Vagina (tissue), 2 donors: ENCODE measurements at regions not wholly inside any gene's neighbourhood (a gene's known extent, or its start where the extent isn't known, plus 50 kb on each side); places are given as distances from the start of the nearest gene placed in this dataset.

Experiments
- DNase-seq, 2 donors: peaks; one replicate each; pipeline ENCODE4 v3.0.0-alpha.2; 2017; ENCODE audit errors: extremely low spot score in 2 of 2
- H3K27ac ChIP-seq: fragments of 200-600 bp; sonication (generic); one replicate; pipeline ENCODE4 v1.5.1; 2019
- H3K27me3 ChIP-seq: fragments of 200-600 bp; sonication (generic); one replicate; pipeline ENCODE4 v1.5.1; 2019
- H3K36me3 ChIP-seq, 2 donors: fragments of 200-600 bp; sonication (generic); one replicate each; pipeline ENCODE4 v1.5.1; 2017 to 2019
- H3K4me1 ChIP-seq: fragments of 200-600 bp; sonication (generic); one replicate; pipeline ENCODE4 v1.5.1; 2019
- H3K4me3 ChIP-seq, 2 donors: fragments of 200-600 bp; sonication (generic); 1 replicate in 1 of 2; 2 replicates in 1 of 2; pipeline ENCODE4 v1.5.1; 2016 to 2019
- H3K9me3 ChIP-seq: fragments of 200-600 bp; sonication (generic); one replicate; pipeline ENCODE4 v1.5.1; 2019
- POLR2A ChIP-seq, 2 donors: fragments of 450-650 bp; IDR thresholded peaks; one replicate each; pipeline ENCODE4 v1.6.1; 2017; ENCODE audit warnings: antibody characterized with exemption in 2 of 2, mild to moderate bottlenecking in 2 of 2, moderate library complexity in 2 of 2
- POLR2AphosphoS5 ChIP-seq, 2 donors: sonication (generic); formaldehyde crosslinking; IDR thresholded peaks; one replicate each; pipeline ENCODE4 v1.9.0; 2017; ENCODE audit warnings: antibody characterized with exemption in 2 of 2, mild to moderate bottlenecking in 2 of 2, low read depth in 1 of 2; ENCODE audit not compliant: insufficient read depth in 1 of 2
- intact Hi-C: fragments of 100-400 bp; cut with DNase I; formaldehyde crosslinking; loops from one replicate; pipeline ENCODE4 v1.15.1; 2023
- TF ChIP-seq, protein P1 (sequence below), 3 experiments: fragments of 450-650 bp in 2 of 3; fragments of 200-600 bp in 1 of 3; sonication (generic) in 1 of 3; IDR thresholded peaks; one replicate each; pipeline ENCODE4 v1.5.1; 2017 to 2019; ENCODE audit warnings: antibody characterized with exemption in 3 of 3, mild to moderate bottlenecking in 2 of 3, moderate library complexity in 2 of 3

DNA sequence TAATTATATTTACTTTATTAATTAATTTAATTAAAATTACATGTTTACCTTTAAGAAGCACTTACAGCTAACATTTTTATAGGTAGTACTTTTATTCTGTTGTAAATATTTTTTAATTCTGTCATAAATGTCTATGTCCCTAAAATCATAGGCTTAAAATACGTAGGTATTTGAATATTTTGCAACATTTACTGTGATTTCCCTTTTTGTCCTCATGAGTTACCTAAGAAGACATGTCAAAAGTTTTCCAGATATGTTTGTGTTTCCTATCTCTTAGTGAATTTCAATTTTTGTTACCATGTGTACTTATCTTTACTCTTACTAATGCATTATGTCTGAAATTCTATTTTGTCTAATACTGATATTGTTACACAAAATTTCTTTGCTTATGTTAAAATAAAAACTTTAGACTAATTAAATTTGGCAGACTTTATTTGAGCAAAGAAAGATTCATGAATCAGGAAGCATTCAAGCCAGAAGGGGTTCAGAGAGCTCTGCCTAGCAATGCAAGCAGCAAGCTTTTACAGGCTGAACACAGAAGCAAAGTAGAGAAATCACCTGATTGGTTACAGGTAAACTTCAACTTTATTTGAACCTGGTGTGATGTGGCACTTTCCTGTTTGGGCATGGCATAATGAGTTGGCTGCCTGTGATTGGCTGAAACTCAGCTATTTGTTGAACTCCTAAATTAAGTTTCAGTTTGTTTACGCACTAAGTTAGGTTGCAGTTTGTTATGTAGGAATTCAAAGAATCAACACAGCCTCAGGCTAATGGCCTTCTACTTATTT lies 123.2 kb upstream of the TMEM170B start:
- no peak for DNase-seq
- peak overlapping the region; percentile 17 for H3K27ac ChIP-seq
- H3K36me3 ChIP-seq = no peaks in the 10 kb centered on the region
- peaks cover 15% of the 10 kb centered on the region for H3K4me1 ChIP-seq
- TF ChIP-seq, protein P1, sequence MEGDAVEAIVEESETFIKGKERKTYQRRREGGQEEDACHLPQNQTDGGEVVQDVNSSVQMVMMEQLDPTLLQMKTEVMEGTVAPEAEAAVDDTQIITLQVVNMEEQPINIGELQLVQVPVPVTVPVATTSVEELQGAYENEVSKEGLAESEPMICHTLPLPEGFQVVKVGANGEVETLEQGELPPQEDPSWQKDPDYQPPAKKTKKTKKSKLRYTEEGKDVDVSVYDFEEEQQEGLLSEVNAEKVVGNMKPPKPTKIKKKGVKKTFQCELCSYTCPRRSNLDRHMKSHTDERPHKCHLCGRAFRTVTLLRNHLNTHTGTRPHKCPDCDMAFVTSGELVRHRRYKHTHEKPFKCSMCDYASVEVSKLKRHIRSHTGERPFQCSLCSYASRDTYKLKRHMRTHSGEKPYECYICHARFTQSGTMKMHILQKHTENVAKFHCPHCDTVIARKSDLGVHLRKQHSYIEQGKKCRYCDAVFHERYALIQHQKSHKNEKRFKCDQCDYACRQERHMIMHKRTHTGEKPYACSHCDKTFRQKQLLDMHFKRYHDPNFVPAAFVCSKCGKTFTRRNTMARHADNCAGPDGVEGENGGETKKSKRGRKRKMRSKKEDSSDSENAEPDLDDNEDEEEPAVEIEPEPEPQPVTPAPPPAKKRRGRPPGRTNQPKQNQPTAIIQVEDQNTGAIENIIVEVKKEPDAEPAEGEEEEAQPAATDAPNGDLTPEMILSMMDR (IDR thresholded peaks at IDR 0.05) = no peak
- peak in 1 of 2 donors; percentile 87 for TF ChIP-seq POLR2AphosphoS5 (IDR thresholded peaks at IDR 0.05; ENCODE audit: insufficient read depth in 1 of 2, low read depth in 1 of 2)
- no peak for TF ChIP-seq POLR2A (IDR thresholded peaks at IDR 0.05)
- H3K27me3 ChIP-seq = no peaks in the 10 kb centered on the region
- H3K4me3 ChIP-seq = no peak overlapping the region
- no peaks in the 10 kb centered on the region for H3K9me3 ChIP-seq
- intact Hi-C loops = no loop called here

DNA sequence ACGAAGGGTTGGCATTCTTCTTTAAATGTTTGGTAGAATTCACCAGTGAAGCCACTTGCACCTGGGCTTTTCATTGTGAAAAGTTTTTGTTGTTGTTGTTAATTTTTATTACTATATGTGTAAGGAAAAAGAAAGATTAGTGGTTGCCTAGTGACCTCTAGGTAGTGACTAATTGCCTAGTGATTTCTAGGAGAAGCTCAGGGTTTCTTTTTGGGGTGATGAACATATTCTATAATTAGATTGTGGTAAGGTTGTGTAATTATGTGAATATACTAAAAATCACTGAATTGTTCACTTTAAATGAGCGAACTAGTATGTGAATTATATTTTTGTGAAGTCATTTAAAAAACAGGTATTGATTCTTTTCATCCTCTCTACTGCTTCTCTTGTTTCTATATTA lies 123.8 kb upstream of the TMEM170B start:
- TF ChIP-seq POLR2AphosphoS5 (IDR thresholded peaks at IDR 0.05; ENCODE audit: insufficient read depth in 1 of 2, low read depth in 1 of 2) = no peak
- TF ChIP-seq, protein P1 (IDR thresholded peaks at IDR 0.05) = no peak
- TF ChIP-seq POLR2A (IDR thresholded peaks at IDR 0.05) = no peak
- intact Hi-C loops = no loop called here
- H3K4me3 ChIP-seq = no peak overlapping the region

DNA sequence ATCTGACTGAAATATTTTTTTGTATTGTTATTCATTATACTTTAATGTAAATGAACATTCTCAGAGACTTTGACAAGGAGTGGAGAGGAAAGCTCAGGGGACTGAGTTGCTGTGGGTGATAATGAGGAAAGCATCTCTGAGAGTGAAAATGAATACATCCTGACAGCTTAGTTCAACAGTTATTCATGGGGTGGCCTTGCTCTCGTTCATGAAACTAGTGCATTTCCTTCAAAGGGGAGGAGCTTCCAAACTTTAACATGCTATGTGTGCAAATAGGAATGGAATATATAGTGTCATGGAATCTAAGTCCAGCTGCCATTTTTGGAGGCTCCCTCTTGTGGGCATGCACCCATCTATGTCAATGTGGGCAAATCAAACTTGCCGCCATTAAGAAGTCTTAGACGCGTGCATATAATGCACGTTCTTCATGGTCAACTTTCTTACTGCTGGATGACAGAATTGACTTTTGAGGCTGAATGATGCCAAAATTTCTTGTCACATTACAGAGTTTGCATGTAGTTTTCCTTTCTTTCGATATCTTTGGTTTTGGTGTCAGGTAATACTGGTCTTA lies 124.3 kb upstream of the TMEM170B start:
- no peaks in the 10 kb centered on the region for H3K36me3 ChIP-seq
- intact Hi-C loops = no loop called here
- DNase-seq = no peak
- TF ChIP-seq POLR2A (IDR thresholded peaks at IDR 0.05) (no peak), POLR2AphosphoS5 (IDR thresholded peaks at IDR 0.05; ENCODE audit: insufficient read depth in 1 of 2, low read depth in 1 of 2) (no peak)
- TF ChIP-seq, protein P1 (IDR thresholded peaks at IDR 0.05) = no peak
- no peaks in the 10 kb centered on the region for H3K9me3 ChIP-seq
- H3K4me1 ChIP-seq = peaks cover 15% of the 10 kb centered on the region
- no peak overlapping the region for H3K27ac ChIP-seq
- H3K27me3 ChIP-seq = no peaks in the 10 kb centered on the region
- no peak overlapping the region for H3K4me3 ChIP-seq

More for the DNA sequence above, 123.8 kb upstream of the TMEM170B start:
- no peaks in the 10 kb centered on the region for H3K36me3 ChIP-seq
- no peak overlapping the region for H3K27ac ChIP-seq
- peaks cover 15% of the 10 kb centered on the region for H3K4me1 ChIP-seq
- no peaks in the 10 kb centered on the region for H3K9me3 ChIP-seq
- no peak for DNase-seq
- H3K27me3 ChIP-seq = no peaks in the 10 kb centered on the region

DNA sequence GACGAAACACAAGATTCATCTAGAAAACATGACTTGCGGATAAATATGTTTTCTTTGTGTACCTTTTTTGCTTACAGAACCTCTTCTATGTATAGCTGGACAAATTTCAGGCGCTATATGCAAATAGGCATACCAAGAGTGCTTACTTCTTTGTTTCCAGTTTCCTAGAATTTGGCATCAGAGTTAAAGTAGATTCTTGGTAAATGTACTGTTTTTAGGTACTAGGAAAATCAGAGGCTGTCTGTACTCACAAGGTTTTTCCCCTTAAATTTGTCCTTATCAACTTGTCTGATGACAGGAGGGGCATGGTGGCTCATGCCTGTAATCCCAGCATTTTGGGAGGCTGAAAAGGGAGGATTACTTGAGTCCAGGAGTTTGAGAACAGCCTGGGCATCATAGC lies 124.9 kb upstream of the TMEM170B start:
- DNase-seq = no peak
- Histone ChIP-seq H3K9me3 (no peaks in the 10 kb centered on the region), H3K36me3 (no peaks in the 10 kb centered on the region), H3K4me3 (no peak overlapping the region), H3K4me1 (peaks cover 15% of the 10 kb centered on the region), H3K27me3 (no peaks in the 10 kb centered on the region), H3K27ac (no peak overlapping the region)
- TF ChIP-seq POLR2A (IDR thresholded peaks at IDR 0.05) (no peak), POLR2AphosphoS5 (IDR thresholded peaks at IDR 0.05; ENCODE audit: insufficient read depth in 1 of 2, low read depth in 1 of 2) (no peak)
- TF ChIP-seq, protein P1 (IDR thresholded peaks at IDR 0.05) = no peak
- intact Hi-C loops = no loop called here

DNA sequence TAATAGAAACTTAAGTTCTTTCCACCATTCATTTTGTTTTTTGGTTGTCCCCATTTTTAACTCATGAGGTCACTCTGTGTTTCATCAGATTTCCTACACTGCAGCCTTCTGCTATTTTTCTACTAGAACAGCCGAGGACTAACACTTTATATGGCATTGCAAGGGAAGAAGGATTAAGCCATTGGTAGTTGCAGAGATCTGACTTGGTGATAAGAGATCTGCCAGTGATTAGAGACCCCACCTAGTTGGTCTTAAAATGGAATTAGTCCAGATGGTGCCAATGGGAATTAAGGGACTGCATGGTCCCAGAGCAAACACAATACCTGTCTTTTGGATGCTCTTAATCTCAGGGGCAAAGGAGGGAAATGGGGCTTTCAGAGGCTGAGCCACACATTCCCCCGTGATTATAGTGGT lies 125.5 kb upstream of the TMEM170B start:
- no peak for DNase-seq
- TF ChIP-seq, protein P1 (IDR thresholded peaks at IDR 0.05) = no peak
- no peak for TF ChIP-seq POLR2AphosphoS5 (IDR thresholded peaks at IDR 0.05; ENCODE audit: insufficient read depth in 1 of 2, low read depth in 1 of 2)
- no peak for TF ChIP-seq POLR2A (IDR thresholded peaks at IDR 0.05)
- Histone ChIP-seq H3K4me1 (peaks cover 15% of the 10 kb centered on the region), H3K36me3 (no peaks in the 10 kb centered on the region), H3K4me3 (no peak overlapping the region), H3K9me3 (no peaks in the 10 kb centered on the region), H3K27me3 (no peaks in the 10 kb centered on the region), H3K27ac (no peak overlapping the region)
- intact Hi-C loops = no loop called here
